SH-SY5Y (cell line): ENCODE measurements at regions not wholly inside any gene's neighbourhood (a gene's known extent, or its start where the extent isn't known, plus 50 kb on each side); places are given as distances from the start of the nearest gene placed in this dataset.
A peak's percentile ranks its signal among the peaks of the same experiment; 100 is the strongest.

Experiments used
- GATA2 ChIP-seq: IDR thresholded peaks from 2 replicates; pipeline ENCODE4 v1.6.1; 2011; ENCODE audit warnings: mild to moderate bottlenecking, low read depth, low read length
- GATA3 ChIP-seq: IDR thresholded peaks from 2 replicates; pipeline ENCODE4 v1.6.1; 2011; ENCODE audit warnings: low read depth, mild to moderate bottlenecking, low read length, moderate library complexity

- TF ChIP-seq GATA2 (peak; percentile 66), GATA3 (peak; percentile 43; the same call in 1 of the 2 replicates)
Observed at GRCh38 chr2:22855761-22856184, 529.2 kb upstream of the KLHL29 start.
